IMR-90 (cell line): ENCODE measurements at regions not wholly inside any gene's neighbourhood (a gene's known extent, or its start where the extent isn't known, plus 50 kb on each side); places are given as distances from the start of the nearest gene placed in this dataset.

Experiments
- ATAC-seq: fragments of 200-7000 bp; cut with Tn5 transposase; 2 replicates; pipeline ENCODE4 v1.9.1; 2020; ENCODE audit warnings: low read depth, mild to moderate bottlenecking, moderate library complexity
- BruUV-seq: library from RNA; stranded (reverse); fragments of 400-500 nt; replicated peaks from 2 replicates; lab custom pipeline; 2021; lab: Mats Ljungman, UMichigan
- CTCF ChIA-PET: fragments of 300-600 bp; formaldehyde crosslinking; extraction: SDS; loops from one replicate; lab custom pipeline; 2021; ENCODE audit warnings: antibody characterized with exemption; lab: Yijun Ruan, JAX
- POLR2A ChIA-PET: fragments of 300-600 bp; sonication (Branson Sonifier 250); formaldehyde crosslinking; loops from one replicate; lab custom pipeline; 2022; ENCODE audit warnings: antibody characterized with exemption; ENCODE audit not compliant: unreplicated experiment; lab: Charles Lee
- DNase-seq: peaks from one replicate; pipeline ENCODE4 v3.0.0; 2013
- H2AFZ ChIP-seq: replicated peaks from 2 replicates; pipeline ENCODE3; 2013; ENCODE audit warnings: low read length, mild to moderate bottlenecking; ENCODE audit not compliant: poor library complexity
- H2AK5ac ChIP-seq: 2 replicates; pipeline ENCODE4 v1.6.1; 2013; ENCODE audit warnings: low read depth, low read length, inconsistent platforms
- H2AK9ac ChIP-seq: replicated peaks from 2 replicates; pipeline ENCODE3; 2013; ENCODE audit warnings: mild to moderate bottlenecking, low read depth, low read length, moderate library complexity; ENCODE audit not compliant: poor library complexity
- H2BK120ac ChIP-seq: 2 replicates; pipeline ENCODE4 v1.6.1; 2013; ENCODE audit warnings: low read depth, low read length, inconsistent platforms
- H2BK15ac ChIP-seq: 3 replicates; pipeline ENCODE4 v1.6.1; 2013; ENCODE audit warnings: low read depth, low read length, inconsistent platforms
- H2BK20ac ChIP-seq: 2 replicates; pipeline ENCODE4 v1.6.1; 2013; ENCODE audit warnings: low read depth, mild to moderate bottlenecking, inconsistent platforms, low read length, moderate library complexity
- H2BK5ac ChIP-seq: 2 replicates; pipeline ENCODE4 v1.6.1; 2013; ENCODE audit warnings: mild to moderate bottlenecking, low read depth, low read length, inconsistent platforms; ENCODE audit not compliant: poor library complexity, severe bottlenecking
- H3K14ac ChIP-seq: replicated peaks from 2 replicates; pipeline ENCODE4 v1.6.1; 2013; ENCODE audit warnings: low read depth, low read length, inconsistent platforms
- H3K18ac ChIP-seq: 2 replicates; pipeline ENCODE4 v1.6.1; 2013; ENCODE audit warnings: low read depth, low read length, control low read depth
- H3K23ac ChIP-seq: 2 replicates; pipeline ENCODE4 v1.6.1; 2013; ENCODE audit warnings: low read depth, low read length, inconsistent platforms
- H3K27ac ChIP-seq: 2 replicates; pipeline ENCODE4 v1.5.1; 2013; ENCODE audit warnings: mild to moderate bottlenecking, control low read depth, low read length; ENCODE audit not compliant: insufficient read depth
- H3K27me3 ChIP-seq: 2 replicates; pipeline ENCODE4 v1.6.1; 2013; ENCODE audit warnings: low read length; ENCODE audit not compliant: control insufficient read depth, insufficient read depth
- H3K36me3 ChIP-seq: 2 replicates; pipeline ENCODE4 v1.6.1; 2013; ENCODE audit warnings: low read length, mixed read lengths; ENCODE audit not compliant: control insufficient read depth, insufficient read depth
- H3K4ac ChIP-seq: 2 replicates; pipeline ENCODE4 v1.6.1; 2013; ENCODE audit warnings: low read depth, low read length, inconsistent platforms
- H3K4me1 ChIP-seq: 2 replicates; pipeline ENCODE4 v1.6.1; 2013; ENCODE audit warnings: low read length, mixed read lengths; ENCODE audit not compliant: control insufficient read depth, insufficient read depth
- H3K4me2 ChIP-seq: 2 replicates; pipeline ENCODE4 v1.6.1; 2013; ENCODE audit warnings: low read depth, mild to moderate bottlenecking, control low read depth, low read length, moderate library complexity
- H3K4me3 ChIP-seq: 2 replicates; pipeline ENCODE4 v1.5.1; 2013; ENCODE audit warnings: low read depth, mild to moderate bottlenecking, control low read depth, low read length, moderate library complexity; ENCODE audit not compliant: insufficient read depth
- H3K56ac ChIP-seq: 2 replicates; pipeline ENCODE4 v1.6.1; 2013; ENCODE audit warnings: low read length, inconsistent platforms; ENCODE audit not compliant: insufficient read depth; ENCODE audit errors: extremely low read depth
- H3K79me1 ChIP-seq, 2 experiments: 2 replicates each; pipeline ENCODE4 v1.6.1; 2013; ENCODE audit warnings: low read length in 2 of 2, inconsistent platforms in 1 of 2, low read depth in 1 of 2
- H3K9ac ChIP-seq: 2 replicates; pipeline ENCODE4 v1.6.1; 2013; ENCODE audit warnings: low read depth, low read length, control low read depth
- H3K9me1 ChIP-seq: 2 replicates; pipeline ENCODE4 v1.6.1; 2013; ENCODE audit warnings: low read length, inconsistent platforms; ENCODE audit not compliant: insufficient read depth
- H3K9me3 ChIP-seq: 2 replicates; pipeline ENCODE4 v1.6.1; 2013; ENCODE audit warnings: low read length; ENCODE audit not compliant: control insufficient read depth, insufficient read depth
- H4K20me1 ChIP-seq: 2 replicates; pipeline ENCODE4 v1.6.1; 2013; ENCODE audit warnings: low read length, inconsistent platforms; ENCODE audit not compliant: insufficient read depth
- H4K5ac ChIP-seq: 2 replicates; pipeline ENCODE4 v1.6.1; 2013; ENCODE audit warnings: mild to moderate bottlenecking, low read depth, low read length, control low read depth
- H4K8ac ChIP-seq, 2 experiments: 2 replicates each; pipeline ENCODE4 v1.6.1; 2013; ENCODE audit warnings: low read depth in 2 of 2, low read length in 2 of 2, control low read depth in 1 of 2, inconsistent platforms in 1 of 2
- H4K91ac ChIP-seq: 2 replicates; pipeline ENCODE4 v1.6.1; 2013; ENCODE audit warnings: low read depth, low read length, inconsistent platforms; ENCODE audit not compliant: insufficient read depth
- BHLHE40 ChIP-seq: fragments of 150-350 bp; IDR thresholded peaks from 2 replicates; pipeline ENCODE4 v1.6.1; 2016; ENCODE audit warnings: mild to moderate bottlenecking, low read depth, low read length
- CEBPB ChIP-seq: IDR thresholded peaks from 2 replicates; pipeline ENCODE4 v1.6.1; 2012; ENCODE audit warnings: low read depth, low read length, improper control_type of control experiment
- CHD1 ChIP-seq: IDR thresholded peaks from 2 replicates; pipeline ENCODE4 v1.6.1; 2012; ENCODE audit warnings: low read depth, low read length, improper control_type of control experiment
- CTCF ChIP-seq: conservative IDR thresholded peaks from 2 replicates; pipeline ENCODE4 v1.5.1; 2012; ENCODE audit warnings: mild to moderate bottlenecking, low read depth, low read length, improper control_type of control experiment
- ELK1 ChIP-seq: fragments of 150-350 bp; IDR thresholded peaks from 2 replicates; pipeline ENCODE4 v1.6.1; 2016; ENCODE audit warnings: low read depth, mild to moderate bottlenecking, low read length, moderate library complexity, borderline replicate concordance
- FOS ChIP-seq: fragments of 150-350 bp; IDR thresholded peaks from 2 replicates; pipeline ENCODE4 v1.6.1; 2016; ENCODE audit warnings: low read depth, low read length
- MAFK ChIP-seq: IDR thresholded peaks from 2 replicates; pipeline ENCODE4 v1.6.1; 2012; ENCODE audit warnings: low read depth, low read length, improper control_type of control experiment
- MAZ ChIP-seq: IDR thresholded peaks from 2 replicates; pipeline ENCODE4 v1.6.1; 2012; ENCODE audit warnings: low read depth, mild to moderate bottlenecking, low read length, improper control_type of control experiment, moderate library complexity, borderline replicate concordance
- MXI1 ChIP-seq: IDR thresholded peaks from 2 replicates; pipeline ENCODE4 v1.6.1; 2012; ENCODE audit warnings: low read depth, mild to moderate bottlenecking, low read length, moderate library complexity, borderline replicate concordance
- NFE2L2 ChIP-seq: fragments of 150-350 bp; IDR thresholded peaks from 2 replicates; pipeline ENCODE4 v1.6.1; 2016; ENCODE audit warnings: low read depth, mild to moderate bottlenecking, low read length
- POLR2A ChIP-seq: IDR thresholded peaks from 2 replicates; pipeline ENCODE4 v1.6.1; 2012; ENCODE audit warnings: mild to moderate bottlenecking, low read depth, low read length
- RAD21 ChIP-seq: IDR thresholded peaks from 2 replicates; pipeline ENCODE4 v1.6.1; 2012; ENCODE audit warnings: low read length, improper control_type of control experiment
- RCOR1 ChIP-seq: IDR thresholded peaks from 2 replicates; pipeline ENCODE4 v1.6.1; 2012; ENCODE audit warnings: mild to moderate bottlenecking, low read length, improper control_type of control experiment; ENCODE audit not compliant: insufficient replicate concordance
- RFX5 ChIP-seq: IDR thresholded peaks from 2 replicates; pipeline ENCODE4 v1.8.0; 2012; ENCODE audit warnings: low read depth, mild to moderate bottlenecking, low read length, moderate library complexity
- SMC3 ChIP-seq: fragments of 150-350 bp; IDR thresholded peaks from 2 replicates; pipeline ENCODE4 v1.6.1; 2016; ENCODE audit warnings: low read depth, mild to moderate bottlenecking, antibody characterized with exemption, low read length, moderate library complexity
- USF2 ChIP-seq: fragments of 150-350 bp; IDR thresholded peaks from 2 replicates; pipeline ENCODE4 v1.6.1; 2017; ENCODE audit warnings: mild to moderate bottlenecking, antibody characterized with exemption, low read length, low read depth
- WGBS, 2 experiments: methylation state at CpG; one replicate each; pipeline versions ENCODE4 v1.1.5 to v1.1.7; 2013; ENCODE audit warnings: missing lambda C conversion rate in 2 of 2; ENCODE audit not compliant: insufficient read length in 1 of 2; ENCODE audit errors: extremely low coverage in 2 of 2; 5-methylcytosine and 5-hydroxymethylcytosine counted together
- dilution Hi-C: fragments of 300-500 bp; cut with HindIII; formaldehyde crosslinking; loops from one replicate; pipeline ENCODE4 v1.14.3; 2018; ENCODE audit warnings: low sequenced_read_pairs; ENCODE audit not compliant: unreplicated experiment
- in situ Hi-C: fragments of 300-500 bp; cut with MboI; formaldehyde crosslinking; loops from 3 replicates; pipeline ENCODE4 v1.14.3; 2019; ENCODE audit warnings: low sequenced_read_pairs, inconsistent platforms, mixed read lengths
- intact Hi-C: fragments of 100-400 bp; cut with micrococcal nuclease; formaldehyde crosslinking; loops from 2 replicates; pipeline ENCODE4 v1.10.0; 2022

- peaks cover 91% of the 10 kb centered on the region for H4K20me1 ChIP-seq
- BruUV-seq = no TSS peak
Measured at GRCh38 chr2:120829633-120830025, 94.0 kb downstream of the GLI2 start.

More at GRCh38 chr2:120829633-120830025, 94.0 kb downstream of the GLI2 start:
- Histone ChIP-seq H3K9me1 (peaks cover 56% of the 10 kb centered on the region), H3K56ac (no peak overlapping the region), H3K4me3 (no peak overlapping the region), H3K79me1 (peaks cover 53 to 98% of the 10 kb centered on the region in 2 experiments; a peak in 3 of 4 replicates), H3K27me3 (no peaks in the 10 kb centered on the region), H2AK5ac (no peak overlapping the region; the same call in 1 of the 2 replicates), H3K4me2 (no peak overlapping the region), H4K91ac (no peak overlapping the region), H3K23ac (no peak overlapping the region), H3K27ac (no peak overlapping the region), H3K18ac (no peak overlapping the region), H2AFZ (no peak overlapping the region), H2BK20ac (no peak overlapping the region), H3K9me3 (no peaks in the 10 kb centered on the region), H4K8ac (no peak overlapping the region), H2BK120ac (no peak overlapping the region), H2BK15ac (no peak overlapping the region), H2BK5ac (no peak overlapping the region), H4K5ac (no peak overlapping the region), H3K14ac (no peak overlapping the region), H2AK9ac (no peak overlapping the region), H3K4me1 (peaks cover 29% of the 10 kb centered on the region), H3K9ac (no peak overlapping the region), H3K36me3 (peaks cover 8% of the 10 kb centered on the region), H3K4ac (no peak overlapping the region)
- dilution Hi-C loops (no loop called here), intact Hi-C loops (loop anchor here (5.0 to 10.0 kb wide), 2 partner anchors 108 to 135 kb away; no protein-coding TSS in a partner anchor), in situ Hi-C loops (no loop called here)
- TF ChIP-seq MAFK = no peak
- no peak for TF ChIP-seq NFE2L2
- TF ChIP-seq RCOR1 = no peak
- TF ChIP-seq ELK1 = no peak
- TF ChIP-seq MAZ = no peak
- no peak for TF ChIP-seq FOS
- TF ChIP-seq CTCF = no peak
- no peak for TF ChIP-seq RAD21
- TF ChIP-seq USF2 = no peak
- no peak for TF ChIP-seq CEBPB
- no peak for TF ChIP-seq BHLHE40
- TF ChIP-seq SMC3 = no peak
- no peak for TF ChIP-seq RFX5
- no peak for TF ChIP-seq CHD1
- no peak for TF ChIP-seq MXI1
- TF ChIP-seq POLR2A = no peak
- DNase-seq (no peak), ATAC-seq (no peak)
- 89% methylated on average over 5 of the region's 6 CpGs; no CpG with 5 or more reads in 1 of the 2 experiments for WGBS, 2 experiments
- CTCF ChIA-PET = no interaction called here
- POLR2A ChIA-PET = no interaction called here
